GM19455 (cell line): ENCODE measurements at regions not wholly inside any gene's neighbourhood (a gene's known extent, or its start where the extent isn't known, plus 50 kb on each side); places are given as distances from the start of the nearest gene placed in this dataset.

Experiments
- ATAC-seq: cut with Tn5 transposase; IDR thresholded peaks from one replicate; pipeline ENCODE4 v1.9.1; 2021; ENCODE audit not compliant: unreplicated experiment

GRCh38 chr17:15177343-15177742 lies 87.8 kb downstream of the PMP22 start:
- no peak for ATAC-seq

- no peak for ATAC-seq
These were observed 89.8 kb downstream of the PMP22 start for GRCh38 chr17:15175356-15175755.

GRCh38 chr17:15171167-15172047 lies 93.7 kb downstream of the PMP22 start:
- no peak for ATAC-seq

GRCh38 chr17:15169676-15170075 lies 95.5 kb downstream of the PMP22 start:
- no peak for ATAC-seq

- ATAC-seq: no peak
These were observed 96.7 kb downstream of the PMP22 start for GRCh38 chr17:15168379-15168778.

- no peak for ATAC-seq
These were observed 103.7 kb downstream of the PMP22 start for GRCh38 chr17:15161395-15161794.

GRCh38 chr17:15157051-15157450 lies 108.1 kb downstream of the PMP22 start:
- no peak for ATAC-seq

GRCh38 chr17:15154618-15155017 lies 110.5 kb downstream of the PMP22 start:
- ATAC-seq: no peak

- ATAC-seq: no peak
These were observed 119.5 kb downstream of the PMP22 start for GRCh38 chr17:15145621-15146020.

- ATAC-seq: no peak
These were observed 121.6 kb downstream of the PMP22 start for GRCh38 chr17:15143524-15143923.

- ATAC-seq: no peak
These were observed 130.8 kb downstream of the PMP22 start for GRCh38 chr17:15134363-15134762.

- ATAC-seq: no peak
These were observed 131.3 kb downstream of the PMP22 start for GRCh38 chr17:15133826-15134225.

GRCh38 chr17:15133143-15133542 lies 132.0 kb downstream of the PMP22 start:
- no peak for ATAC-seq

- no peak for ATAC-seq
These were observed 134.7 kb downstream of the PMP22 start for GRCh38 chr17:15130426-15130825.

- ATAC-seq: no peak
These were observed 135.1 kb downstream of the PMP22 start for GRCh38 chr17:15129986-15130385.

GRCh38 chr17:15124746-15125145 lies 140.4 kb downstream of the PMP22 start:
- no peak for ATAC-seq

GRCh38 chr17:15124264-15124595 lies 140.9 kb downstream of the PMP22 start:
- ATAC-seq: no peak

- no peak for ATAC-seq
These were observed 141.4 kb downstream of the PMP22 start for GRCh38 chr17:15123593-15124263.

GRCh38 chr17:15122857-15123256 lies 142.3 kb downstream of the PMP22 start:
- no peak for ATAC-seq

- ATAC-seq: no peak
These were observed 143.7 kb downstream of the PMP22 start for GRCh38 chr17:15121426-15121825.

GRCh38 chr17:15119968-15120367 lies 145.2 kb downstream of the PMP22 start:
- no peak for ATAC-seq

- ATAC-seq: no peak
These were observed 147.9 kb downstream of the PMP22 start for GRCh38 chr17:15117239-15117638.
